Activated CD4-positive, alpha-beta T cell treated with anti-CD3 and anti-CD28 coated beads, Interleukin-10, Interleukin-2, amounts not matched to agents 100 ng/mL and 50 ng/mL, durations not matched to agents 16 hours and 8 hours (primary cell): ENCODE measurements at regions not wholly inside any gene's neighbourhood (a gene's known extent, or its start where the extent isn't known, plus 50 kb on each side); places are given as distances from the start of the nearest gene placed in this dataset.

Experiments used
- DNase-seq: peaks from one replicate; pipeline ENCODE4 v3.0.0-alpha.2; 2020

- no peak for DNase-seq
These were observed 237.4 kb upstream of the PIK3R1 start for GRCh38 chr5:67978171-67978570.

GRCh38 chr5:67976891-67977601 lies 238.5 kb upstream of the PIK3R1 start:
- no peak for DNase-seq

GRCh38 chr5:67976181-67976580 lies 239.4 kb upstream of the PIK3R1 start:
- no peak for DNase-seq

GRCh38 chr5:67974471-67974870 lies 241.1 kb upstream of the PIK3R1 start:
- DNase-seq, result no peak

GRCh38 chr5:67974054-67974453 lies 241.5 kb upstream of the PIK3R1 start:
- no peak for DNase-seq

- no peak for DNase-seq
These were observed 243.4 kb upstream of the PIK3R1 start for GRCh38 chr5:67971971-67972821.

- no peak for DNase-seq
These were observed 244.2 kb upstream of the PIK3R1 start for GRCh38 chr5:67971223-67971830.

- DNase-seq, result no peak
These were observed 245.9 kb upstream of the PIK3R1 start for GRCh38 chr5:67969631-67970030.

GRCh38 chr5:67969176-67969575 lies 246.4 kb upstream of the PIK3R1 start:
- no peak for DNase-seq

GRCh38 chr5:67966712-67967111 lies 248.8 kb upstream of the PIK3R1 start:
- DNase-seq, result no peak

GRCh38 chr5:67964619-67965018 lies 250.9 kb upstream of the PIK3R1 start:
- no peak for DNase-seq

GRCh38 chr5:67963789-67964519 lies 251.6 kb upstream of the PIK3R1 start:
- DNase-seq, result no peak

GRCh38 chr5:67960939-67961338 lies 254.6 kb upstream of the PIK3R1 start:
- no peak for DNase-seq

- DNase-seq, result no peak
These were observed 258.2 kb upstream of the PIK3R1 start for GRCh38 chr5:67957374-67957773.

- no peak for DNase-seq
These were observed 261.2 kb upstream of the PIK3R1 start for GRCh38 chr5:67954351-67954750.

GRCh38 chr5:67942421-67942820 lies 273.1 kb upstream of the PIK3R1 start:
- DNase-seq, result no peak

GRCh38 chr5:67941614-67942401 lies 273.7 kb upstream of the PIK3R1 start:
- no peak for DNase-seq

GRCh38 chr5:67935908-67936566 lies 279.5 kb upstream of the PIK3R1 start:
- no peak for DNase-seq

GRCh38 chr5:67934976-67935375 lies 280.6 kb upstream of the PIK3R1 start:
- no peak for DNase-seq

- DNase-seq, result no peak
These were observed 290.0 kb upstream of the PIK3R1 start for GRCh38 chr5:67925511-67925910.

- no peak for DNase-seq
These were observed 294.5 kb upstream of the PIK3R1 start for GRCh38 chr5:67921004-67921601.
